SU-DHL-6 (cell line): ENCODE measurements at regions not wholly inside any gene's neighbourhood (a gene's known extent, or its start where the extent isn't known, plus 50 kb on each side); places are given as distances from the start of the nearest gene placed in this dataset.

Source experiments
- H2AFZ ChIP-seq: fragments of 200-600 bp; sonication (generic); 2 replicates; pipeline ENCODE4 v1.6.1; 2014; ENCODE audit warnings: low read depth, mild to moderate bottlenecking, moderate library complexity, mixed read lengths, antibody characterized with exemption, low read length; ENCODE audit not compliant: severe bottlenecking
- H3F3A ChIP-seq: fragments of 200-600 bp; shearing (Covaris generic); 2 replicates; pipeline ENCODE4 v1.6.0; 2016; ENCODE audit warnings: antibody characterized with exemption, mild to moderate bottlenecking; ENCODE audit not compliant: insufficient read depth
- H3K27ac ChIP-seq: fragments of 200-600 bp; sonication (generic); 2 replicates; pipeline ENCODE4 v1.5.1; 2016; ENCODE audit warnings: low read depth, mild to moderate bottlenecking, low read length, moderate library complexity, mixed read lengths
- H3K27me3 ChIP-seq: fragments of 200-600 bp; sonication (generic), shearing (Covaris generic); 2 replicates; pipeline ENCODE4 v1.6.0; 2014; ENCODE audit warnings: mild to moderate bottlenecking, low read length
- H3K36me3 ChIP-seq: fragments of 200-600 bp; sonication (generic); 2 replicates; pipeline ENCODE4 v1.6.1; 2014; ENCODE audit warnings: mild to moderate bottlenecking, low read length, mixed read lengths
- H3K4me2 ChIP-seq: fragments of 300-600, 200-600 bp; shearing (Covaris generic), sonication (generic); 2 replicates; pipeline ENCODE4 v1.6.0; 2014; ENCODE audit warnings: low read length, low read depth, mild to moderate bottlenecking; ENCODE audit not compliant: poor library complexity, severe bottlenecking
- H3K4me3 ChIP-seq: fragments of 200-600 bp; sonication (generic); 2 replicates; pipeline ENCODE4 v1.5.1; 2014; ENCODE audit warnings: antibody characterized with exemption, low read length, mild to moderate bottlenecking, mixed read lengths; ENCODE audit not compliant: insufficient read depth, poor library complexity, severe bottlenecking
- H3K79me2 ChIP-seq: fragments of 200-600 bp; sonication (generic); 2 replicates; pipeline ENCODE4 v1.6.1; 2014; ENCODE audit warnings: mild to moderate bottlenecking, low read length, moderate library complexity; ENCODE audit not compliant: insufficient read depth
- H3K9ac ChIP-seq: fragments of 200-600 bp; sonication (generic); 2 replicates; pipeline ENCODE4 v1.7.0; 2014; ENCODE audit warnings: mild to moderate bottlenecking, low read length
- H3K9me2 ChIP-seq: fragments of 200-600 bp; sonication (generic); replicated peaks from 2 replicates; pipeline ENCODE4 v1.6.1; 2014; ENCODE audit warnings: low read length; ENCODE audit not compliant: insufficient read depth
- H3K9me3 ChIP-seq: fragments of 200-600 bp; sonication (generic); 2 replicates; pipeline ENCODE4 v1.6.1; 2014; ENCODE audit warnings: low read length, mixed read lengths; ENCODE audit not compliant: insufficient read depth
- H4K20me1 ChIP-seq: fragments of 200-600 bp; sonication (generic); 2 replicates; pipeline ENCODE4 v1.6.1; 2014; ENCODE audit warnings: low read depth, mild to moderate bottlenecking, antibody characterized with exemption, low read length, moderate library complexity, mixed read lengths
- CTCF ChIP-seq: fragments of 200-600 bp; sonication (generic); IDR thresholded peaks from one replicate; pipeline ENCODE4 v1.5.1; 2017; ENCODE audit warnings: antibody characterized with exemption, mild to moderate bottlenecking, low read length, moderate library complexity; ENCODE audit not compliant: insufficient read depth, poor library complexity, severe bottlenecking
- EZH2phosphoT487 ChIP-seq: fragments of 200-600 bp; sonication (generic), shearing (Covaris generic); conservative IDR thresholded peaks from 2 replicates; pipeline ENCODE4 v1.6.1; 2018; ENCODE audit warnings: mild to moderate bottlenecking, antibody characterized with exemption, low read length, moderate library complexity, mixed read lengths

- no peaks in the 10 kb centered on the region for H3F3A ChIP-seq
Observed at GRCh38 chr3:18778598-18778997, 353.5 kb upstream of the SATB1 start.

GRCh38 chr3:18778094-18778493 is 353.0 kb upstream of the SATB1 start:
- Histone ChIP-seq H2AFZ (no peak overlapping the region), H3K9me3 (no peaks in the 10 kb centered on the region), H3F3A (no peaks in the 10 kb centered on the region), H3K27ac (no peak overlapping the region), H3K9me2 (no peaks in the 10 kb centered on the region), H3K79me2 (no peaks in the 10 kb centered on the region), H3K27me3 (no peaks in the 10 kb centered on the region), H3K36me3 (no peaks in the 10 kb centered on the region), H3K9ac (no peak overlapping the region), H3K4me2 (no peak overlapping the region), H4K20me1 (no peaks in the 10 kb centered on the region), H3K4me3 (no peak overlapping the region)
- TF ChIP-seq EZH2phosphoT487 (no peak), CTCF (no peak)

More at GRCh38 chr3:18778598-18778997, 353.5 kb upstream of the SATB1 start:
- no peaks in the 10 kb centered on the region for H3K9me2 ChIP-seq
- H3K9me3 ChIP-seq: no peaks in the 10 kb centered on the region
- H2AFZ ChIP-seq: no peak overlapping the region
- TF ChIP-seq EZH2phosphoT487: no peak
- no peaks in the 10 kb centered on the region for H3K36me3 ChIP-seq
- H3K4me3 ChIP-seq: no peak overlapping the region
- H3K4me2 ChIP-seq: no peak overlapping the region
- H3K27me3 ChIP-seq: no peaks in the 10 kb centered on the region
- H3K79me2 ChIP-seq: no peaks in the 10 kb centered on the region
- H4K20me1 ChIP-seq: no peaks in the 10 kb centered on the region
- H3K27ac ChIP-seq: no peak overlapping the region
- no peak overlapping the region for H3K9ac ChIP-seq

- H3K9ac ChIP-seq: no peak overlapping the region
- H3K4me2 ChIP-seq: no peak overlapping the region
- no peak overlapping the region for H3K4me3 ChIP-seq
- no peaks in the 10 kb centered on the region for H3K9me2 ChIP-seq
- H3F3A ChIP-seq: no peaks in the 10 kb centered on the region
- no peaks in the 10 kb centered on the region for H4K20me1 ChIP-seq
- TF ChIP-seq EZH2phosphoT487 (no peak), CTCF (no peak)
- H3K79me2 ChIP-seq: no peaks in the 10 kb centered on the region
- no peak overlapping the region for H3K27ac ChIP-seq
- no peaks in the 10 kb centered on the region for H3K27me3 ChIP-seq
- H3K9me3 ChIP-seq: no peaks in the 10 kb centered on the region
- H2AFZ ChIP-seq: no peak overlapping the region
- H3K36me3 ChIP-seq: no peaks in the 10 kb centered on the region
Observed at GRCh38 chr3:18775501-18775900, 350.4 kb upstream of the SATB1 start.

GRCh38 chr3:18774319-18775088 is 349.4 kb upstream of the SATB1 start:
- H3K9me2 ChIP-seq: no peaks in the 10 kb centered on the region
- no peaks in the 10 kb centered on the region for H3K36me3 ChIP-seq
- no peaks in the 10 kb centered on the region for H3K79me2 ChIP-seq
- no peak overlapping the region for H3K27ac ChIP-seq
- no peak overlapping the region for H2AFZ ChIP-seq
- H3F3A ChIP-seq: no peaks in the 10 kb centered on the region
- H4K20me1 ChIP-seq: no peaks in the 10 kb centered on the region
- no peak overlapping the region for H3K9ac ChIP-seq
- H3K4me2 ChIP-seq: no peak overlapping the region
- no peak for TF ChIP-seq EZH2phosphoT487
- H3K9me3 ChIP-seq: no peaks in the 10 kb centered on the region
- no peaks in the 10 kb centered on the region for H3K27me3 ChIP-seq
- no peak overlapping the region for H3K4me3 ChIP-seq
